Activated naive CD8-positive, alpha-beta T cell treated with anti-CD3 and anti-CD28 coated beads for 36 hours (primary cell): ENCODE measurements at regions not wholly inside any gene's neighbourhood (a gene's known extent, or its start where the extent isn't known, plus 50 kb on each side); places are given as distances from the start of the nearest gene placed in this dataset.
"Not testable (repeated sequence)": the region's sequence is repeated elsewhere in the genome, so short reads cannot be mapped to it uniquely, and the experiment has no call there.

Experiments used
- DNase-seq: peaks from one replicate; pipeline ENCODE4 v3.0.0; 2021
- H3K27ac Mint-ChIP-seq: one replicate; pipeline ENCODE4 v1.8.0; 2022; ENCODE audit warnings: mild to moderate bottlenecking, moderate library complexity, mixed read lengths
- H3K27me3 Mint-ChIP-seq: one replicate; pipeline ENCODE4 v1.8.0; 2022; ENCODE audit warnings: mild to moderate bottlenecking, mixed read lengths
- H3K36me3 Mint-ChIP-seq: one replicate; pipeline ENCODE4 v1.8.0; 2021; ENCODE audit warnings: mild to moderate bottlenecking, mixed read lengths
- H3K4me1 Mint-ChIP-seq: one replicate; pipeline ENCODE4 v1.8.0; 2021; ENCODE audit warnings: mixed read lengths
- H3K4me3 Mint-ChIP-seq: one replicate; pipeline ENCODE4 v1.8.0; 2022; ENCODE audit warnings: mild to moderate bottlenecking, moderate library complexity, mixed read lengths
- H3K9me3 Mint-ChIP-seq: one replicate; pipeline ENCODE4 v1.8.0; 2022; ENCODE audit warnings: mixed read lengths

DNA sequence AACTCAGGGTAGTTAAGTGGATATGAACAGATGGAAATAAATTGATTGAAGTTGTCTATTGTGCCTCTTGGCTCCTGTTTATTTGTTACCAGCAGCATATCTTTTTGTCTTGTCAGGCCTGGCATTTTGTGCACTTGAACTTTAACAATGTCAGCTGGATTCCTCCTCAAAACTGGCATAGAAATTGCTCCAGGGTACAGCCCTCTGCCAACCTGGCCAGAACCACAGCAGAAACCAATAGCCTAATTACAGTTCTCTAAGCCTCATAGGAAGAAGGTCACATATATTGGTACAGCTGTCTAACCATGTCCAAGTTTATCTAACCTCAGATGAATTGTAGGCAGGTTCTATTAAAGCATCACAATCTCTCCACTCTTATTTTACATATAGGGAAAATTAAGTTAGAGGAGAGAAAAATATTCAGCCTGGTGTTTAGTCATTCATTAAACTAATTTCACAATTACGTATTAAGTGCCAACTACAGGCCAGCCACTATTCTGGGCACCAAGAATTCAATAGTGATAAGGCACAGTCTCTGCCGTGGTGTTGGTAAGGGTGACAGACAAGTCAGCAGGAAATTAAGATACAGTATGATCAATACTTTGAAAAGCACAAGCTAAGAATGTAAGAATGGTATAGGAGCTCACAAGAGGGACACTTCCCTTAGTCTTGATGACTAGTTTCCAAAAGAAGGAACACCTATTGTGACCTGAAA lies 452.9 kb upstream of the NECTIN3 start:
- H3K36me3 Mint-ChIP-seq: no peaks in the 10 kb centered on the region

DNA sequence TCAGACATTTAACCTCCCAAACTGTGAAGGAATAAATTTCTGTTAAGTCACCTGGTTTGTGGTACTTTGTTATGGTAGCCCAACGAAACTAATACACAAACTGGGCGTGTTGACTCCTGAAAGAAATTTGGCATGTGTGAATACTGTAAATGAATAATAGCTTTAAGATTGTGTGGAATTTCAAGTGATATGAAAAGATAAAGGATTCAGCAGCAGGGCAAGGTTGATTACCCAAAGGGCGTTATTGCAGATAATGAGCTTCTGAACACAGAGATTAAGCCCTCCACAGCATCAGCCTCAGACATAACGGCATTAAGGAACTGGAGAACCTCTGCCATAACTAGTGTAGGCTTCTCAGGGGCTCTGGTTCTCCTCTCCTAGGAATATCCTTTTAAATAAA lies 451.5 kb upstream of the NECTIN3 start:
- Mint-ChIP-seq H3K27ac (no peak overlapping the region), H3K27me3 (no peaks in the 10 kb centered on the region), H3K9me3 (no peaks in the 10 kb centered on the region), H3K36me3 (no peaks in the 10 kb centered on the region), H3K4me3 (no peak overlapping the region), H3K4me1 (no peaks in the 10 kb centered on the region)
- no peak for DNase-seq

More for the DNA sequence above, 452.9 kb upstream of the NECTIN3 start:
- H3K27ac Mint-ChIP-seq: no peak overlapping the region
- no peaks in the 10 kb centered on the region for H3K4me1 Mint-ChIP-seq
- no peak for DNase-seq
- H3K27me3 Mint-ChIP-seq: no peaks in the 10 kb centered on the region
- no peaks in the 10 kb centered on the region for H3K9me3 Mint-ChIP-seq
- H3K4me3 Mint-ChIP-seq: no peak overlapping the region

DNA sequence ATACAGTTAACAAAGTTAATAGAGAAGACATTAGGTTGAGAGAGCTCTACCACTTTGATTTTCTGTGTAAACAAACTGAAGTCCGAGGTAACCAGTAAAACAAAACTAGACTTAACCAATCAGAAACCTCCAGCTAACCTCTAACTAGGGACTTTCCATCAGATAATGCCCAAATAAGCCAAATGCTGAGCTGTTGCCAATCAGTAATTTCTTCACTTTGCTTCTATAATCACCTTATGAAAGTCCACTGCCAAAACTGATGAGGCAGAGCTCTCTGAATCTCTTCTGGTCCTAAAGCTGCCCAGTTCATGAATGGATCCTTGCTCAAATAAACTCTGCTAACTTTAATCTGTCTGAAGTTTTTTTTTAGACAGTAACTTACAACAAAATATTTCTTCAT lies 448.0 kb upstream of the NECTIN3 start:
- Mint-ChIP-seq H3K27me3 (no peaks in the 10 kb centered on the region), H3K36me3 (peaks cover 3% of the 10 kb centered on the region), H3K9me3 (peaks cover 5% of the 10 kb centered on the region), H3K4me1 (peaks cover 11% of the 10 kb centered on the region), H3K27ac (no peak overlapping the region), H3K4me3 (no peak overlapping the region)
- no peak for DNase-seq

DNA sequence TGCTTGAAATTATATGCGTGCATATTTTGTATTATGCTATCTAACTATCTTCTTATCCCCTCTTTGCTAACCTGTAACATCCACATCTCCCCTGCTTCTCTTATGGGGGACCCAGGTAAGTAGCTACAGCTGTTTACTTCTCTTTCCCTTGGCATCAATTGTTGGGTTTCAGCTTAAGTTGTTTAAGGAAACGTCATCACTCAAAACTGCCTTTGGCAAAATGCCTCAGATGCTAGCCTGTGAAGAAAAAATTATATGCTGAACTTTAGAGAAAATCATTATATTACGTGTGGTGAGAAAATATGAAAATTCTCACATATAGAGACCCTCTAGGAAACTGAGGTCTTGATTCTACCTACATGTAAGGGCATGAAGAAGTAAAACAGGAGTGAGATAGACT lies 447.0 kb upstream of the NECTIN3 start:
- H3K27ac Mint-ChIP-seq: no peak overlapping the region
- peaks cover 14% of the 10 kb centered on the region for H3K4me1 Mint-ChIP-seq
- no peak for DNase-seq
- no peaks in the 10 kb centered on the region for H3K27me3 Mint-ChIP-seq
- no peak overlapping the region for H3K4me3 Mint-ChIP-seq
- peaks cover 5% of the 10 kb centered on the region for H3K9me3 Mint-ChIP-seq
- H3K36me3 Mint-ChIP-seq: peaks cover 3% of the 10 kb centered on the region

DNA sequence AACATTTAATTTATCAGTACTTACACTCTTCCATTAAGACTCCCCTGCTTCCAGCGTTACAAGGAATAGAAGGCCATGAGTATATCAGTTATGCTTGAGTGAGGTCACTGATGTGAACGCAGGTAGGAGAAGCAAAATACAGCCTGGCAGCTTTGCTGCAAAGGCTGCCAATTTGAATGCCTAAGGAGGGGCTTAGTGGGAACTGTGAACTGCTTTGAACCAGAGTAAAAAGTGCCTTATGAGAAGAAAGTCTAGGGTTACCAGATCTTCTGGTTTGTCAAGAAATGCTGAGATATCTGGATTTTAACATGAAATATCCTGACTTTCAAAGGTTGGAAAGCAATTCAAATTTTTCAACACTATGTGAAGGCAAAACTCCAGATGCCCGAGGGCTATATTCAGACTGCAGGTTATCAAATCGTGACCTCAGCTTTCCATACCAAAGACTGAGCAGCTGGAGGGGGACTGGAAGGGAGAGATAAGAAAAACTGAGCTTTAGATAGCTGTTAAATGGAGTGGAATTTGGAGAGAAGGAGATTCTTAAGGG lies 446.3 kb upstream of the NECTIN3 start:
- no peak for DNase-seq
- peaks cover 14% of the 10 kb centered on the region for H3K4me1 Mint-ChIP-seq
- H3K4me3 Mint-ChIP-seq: no peak overlapping the region
- no peak overlapping the region for H3K27ac Mint-ChIP-seq
- H3K36me3 Mint-ChIP-seq: peaks cover 3% of the 10 kb centered on the region
- H3K9me3 Mint-ChIP-seq: peaks cover 5% of the 10 kb centered on the region
- no peaks in the 10 kb centered on the region for H3K27me3 Mint-ChIP-seq

DNA sequence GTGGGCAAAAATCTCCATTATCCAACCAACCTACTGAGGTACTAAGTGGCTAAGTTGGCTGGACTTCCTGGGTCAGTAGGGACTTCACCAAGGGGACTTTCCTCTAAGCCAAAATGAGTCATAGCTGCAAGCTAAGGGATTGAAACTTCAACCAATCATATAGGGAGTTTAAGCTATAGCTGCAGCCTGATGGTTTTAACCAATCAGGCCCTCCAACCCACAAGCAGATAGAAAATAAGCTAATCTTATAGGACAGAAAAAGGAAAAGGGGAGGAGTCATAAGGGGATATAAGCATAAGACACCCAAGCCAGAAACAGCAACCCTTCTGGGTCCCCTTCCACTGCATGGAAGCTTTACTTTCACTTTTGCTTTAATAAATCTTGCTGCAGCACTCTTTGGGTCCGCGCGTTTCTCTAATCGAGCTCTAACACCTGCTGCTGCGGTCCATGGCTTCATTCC lies 444.9 kb upstream of the NECTIN3 start:
- not testable (repeated sequence) for H3K9me3 Mint-ChIP-seq, H3K27me3 Mint-ChIP-seq, H3K36me3 Mint-ChIP-seq
- Mint-ChIP-seq H3K4me3 (peak overlapping the region; percentile 47), H3K27ac (peak overlapping the region; percentile 1), H3K4me1 (peaks cover 14% of the 10 kb centered on the region)
- DNase-seq: peak; percentile 1

DNA sequence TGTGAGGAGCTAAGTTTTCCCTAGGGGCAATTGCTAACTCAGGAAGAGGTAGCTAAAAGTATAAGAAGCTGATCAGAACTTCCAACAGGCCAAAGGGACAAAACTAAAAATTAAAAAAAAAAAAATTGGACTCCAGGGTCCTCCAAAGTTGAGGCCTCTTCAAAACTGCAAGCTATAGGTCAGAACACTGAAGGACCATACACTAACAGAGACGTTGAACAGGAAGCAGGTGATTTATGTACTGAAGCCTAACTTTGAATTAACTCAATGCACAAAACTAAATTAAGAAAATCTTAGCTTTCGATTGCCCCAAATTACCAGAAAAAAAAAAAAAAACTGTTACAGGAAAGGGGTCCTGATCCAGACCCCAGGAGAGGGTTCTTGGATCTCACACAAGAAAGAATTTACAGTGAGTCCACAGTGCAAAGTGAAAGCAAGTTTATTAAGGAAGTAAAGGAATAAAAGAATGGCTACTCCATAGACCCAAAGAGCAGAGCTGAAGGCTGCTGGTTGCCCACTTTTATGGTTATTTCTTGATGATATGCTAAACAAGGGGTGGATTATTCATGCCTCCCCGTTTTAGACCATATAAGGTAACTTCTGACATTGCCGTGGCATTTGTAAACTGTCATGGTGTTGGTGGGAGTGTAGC lies 442.8 kb upstream of the NECTIN3 start:
- Mint-ChIP-seq H3K4me3 (no peak overlapping the region), H3K36me3 (peaks cover 3% of the 10 kb centered on the region), H3K27me3 (no peaks in the 10 kb centered on the region), H3K9me3 (peaks cover 6% of the 10 kb centered on the region), H3K27ac (no peak overlapping the region), H3K4me1 (peaks cover 14% of the 10 kb centered on the region)
- DNase-seq: no peak

DNA sequence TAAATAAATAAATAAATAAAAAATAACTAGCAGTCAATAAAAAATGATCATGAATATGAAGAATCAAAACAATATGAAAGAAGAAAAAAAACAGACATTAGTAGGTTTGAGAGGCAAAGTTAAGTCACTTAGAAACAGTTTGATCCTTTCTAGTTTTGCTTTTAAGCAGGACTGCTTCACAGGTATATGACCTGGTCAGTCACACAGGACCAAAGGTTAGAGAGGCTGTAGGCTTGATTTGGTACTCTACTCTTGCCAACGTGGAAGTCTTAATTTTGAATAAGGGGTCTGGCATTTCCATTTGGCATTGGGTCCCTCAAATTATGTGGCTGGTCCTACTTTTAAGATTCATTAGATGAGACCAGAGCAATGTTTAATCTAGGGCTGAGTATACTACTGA lies 441.7 kb upstream of the NECTIN3 start:
- Mint-ChIP-seq H3K36me3 (peaks cover 3% of the 10 kb centered on the region), H3K27me3 (no peaks in the 10 kb centered on the region), H3K9me3 (peaks cover 6% of the 10 kb centered on the region), H3K4me3 (no peak overlapping the region), H3K27ac (no peak overlapping the region), H3K4me1 (peaks cover 14% of the 10 kb centered on the region)
- no peak for DNase-seq

DNA sequence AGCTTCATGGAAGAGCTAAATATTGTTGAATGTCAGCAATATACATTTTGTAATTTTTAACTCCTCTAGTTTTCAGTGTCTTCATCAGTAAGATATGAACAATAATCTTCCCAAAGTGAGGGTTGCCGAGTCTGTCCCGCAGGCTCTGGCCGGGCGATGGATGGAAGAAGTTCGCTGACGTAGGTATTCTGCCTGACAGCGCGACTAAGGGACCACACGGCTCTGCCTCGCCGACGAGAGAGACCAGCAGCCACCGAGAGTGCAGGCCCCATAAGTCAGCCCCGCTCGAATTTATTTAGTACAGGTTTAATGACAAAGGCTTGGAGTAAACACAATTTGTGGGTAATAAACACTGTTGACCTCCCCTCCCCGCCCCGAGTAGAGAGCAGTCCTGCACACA lies 427.4 kb upstream of the NECTIN3 start:
- H3K4me3 Mint-ChIP-seq: no peak overlapping the region
- H3K27ac Mint-ChIP-seq: no peak overlapping the region
- DNase-seq: no peak
- no peaks in the 10 kb centered on the region for H3K36me3 Mint-ChIP-seq
- no peaks in the 10 kb centered on the region for H3K27me3 Mint-ChIP-seq
- H3K4me1 Mint-ChIP-seq: no peaks in the 10 kb centered on the region
- no peaks in the 10 kb centered on the region for H3K9me3 Mint-ChIP-seq

DNA sequence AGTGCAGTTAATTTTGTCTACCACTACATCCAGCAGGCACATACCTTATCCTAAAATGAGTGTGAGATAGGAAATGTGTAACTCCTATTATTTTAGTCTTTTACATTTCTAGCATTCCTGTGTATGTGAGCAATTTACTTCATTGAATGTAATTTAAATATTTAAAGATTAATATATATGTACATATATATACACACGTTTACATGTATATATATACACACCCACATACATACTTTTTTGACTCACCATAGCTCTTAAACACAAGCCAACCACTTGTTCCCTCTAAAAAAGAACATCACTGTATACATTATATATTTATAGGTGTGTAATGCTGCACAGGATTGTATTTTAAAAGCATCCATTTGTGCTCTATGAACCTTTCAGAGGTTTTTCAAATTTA lies 425.6 kb upstream of the NECTIN3 start:
- no peaks in the 10 kb centered on the region for H3K36me3 Mint-ChIP-seq
- no peak overlapping the region for H3K4me3 Mint-ChIP-seq
- H3K27ac Mint-ChIP-seq: no peak overlapping the region
- H3K9me3 Mint-ChIP-seq: no peaks in the 10 kb centered on the region
- DNase-seq: no peak
- H3K4me1 Mint-ChIP-seq: no peaks in the 10 kb centered on the region
- no peaks in the 10 kb centered on the region for H3K27me3 Mint-ChIP-seq

DNA sequence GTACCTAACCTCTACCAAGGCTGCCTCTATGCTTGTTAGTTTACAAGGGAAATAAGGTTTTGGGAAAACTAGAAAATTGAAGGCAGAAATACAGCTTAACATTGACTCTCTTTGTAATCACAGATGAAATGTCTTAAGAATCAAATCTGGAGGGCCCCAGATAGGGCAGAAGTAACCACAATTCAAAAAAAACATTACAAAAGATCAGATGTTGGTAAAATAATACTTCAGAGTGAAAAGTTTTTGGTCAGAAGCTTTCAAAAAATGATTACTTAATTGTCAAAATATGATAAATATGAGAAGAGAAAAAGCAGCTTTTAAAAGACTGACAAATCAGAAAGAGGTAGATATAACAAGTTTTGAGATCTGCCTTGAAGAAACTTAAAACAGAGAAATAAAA lies 425.1 kb upstream of the NECTIN3 start:
- H3K9me3 Mint-ChIP-seq: no peaks in the 10 kb centered on the region
- no peaks in the 10 kb centered on the region for H3K27me3 Mint-ChIP-seq
- no peak overlapping the region for H3K27ac Mint-ChIP-seq
- DNase-seq: no peak
- H3K4me1 Mint-ChIP-seq: no peaks in the 10 kb centered on the region
- H3K36me3 Mint-ChIP-seq: no peaks in the 10 kb centered on the region
- H3K4me3 Mint-ChIP-seq: no peak overlapping the region

DNA sequence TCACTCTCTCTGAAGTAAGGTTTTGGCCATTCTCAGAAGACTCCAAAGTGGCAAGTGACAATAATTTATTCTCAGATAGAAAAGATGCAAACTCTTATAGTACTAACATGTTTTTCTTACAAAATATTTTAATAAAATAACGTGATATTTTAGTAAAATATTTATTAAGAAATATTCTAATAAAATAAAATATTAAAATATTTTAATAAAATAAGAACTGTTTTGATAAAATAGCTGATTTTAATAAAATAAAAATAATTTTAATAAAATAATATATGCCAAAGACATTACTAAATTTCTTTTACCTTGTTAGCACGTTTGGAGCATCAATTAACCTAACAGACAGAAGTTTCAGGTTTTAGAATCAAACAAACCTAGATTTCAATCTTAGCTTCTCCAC lies 424.0 kb upstream of the NECTIN3 start:
- Mint-ChIP-seq H3K27me3 (no peaks in the 10 kb centered on the region), H3K9me3 (no peaks in the 10 kb centered on the region), H3K4me1 (no peaks in the 10 kb centered on the region), H3K4me3 (no peak overlapping the region), H3K36me3 (no peaks in the 10 kb centered on the region), H3K27ac (no peak overlapping the region)
- no peak for DNase-seq

DNA sequence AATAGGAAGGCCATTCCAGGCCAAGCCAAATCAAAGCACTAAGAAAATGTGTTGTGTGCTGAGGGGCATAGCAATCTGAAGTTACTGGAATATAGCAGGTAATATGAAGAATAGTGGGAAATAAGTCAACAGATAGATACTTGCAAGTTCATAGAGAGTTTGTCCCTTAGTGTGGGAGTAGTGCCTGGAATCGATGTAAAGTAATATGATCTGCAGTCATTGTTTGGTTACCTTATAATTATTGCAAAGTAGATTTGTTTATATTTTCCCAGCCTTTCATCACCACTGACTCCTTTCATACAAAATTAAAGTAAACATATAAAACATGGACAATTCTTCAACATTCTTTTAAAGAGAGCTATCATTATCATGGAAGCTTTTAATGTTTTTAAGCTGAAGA lies 420.9 kb upstream of the NECTIN3 start:
- Mint-ChIP-seq H3K4me1 (no peaks in the 10 kb centered on the region), H3K36me3 (no peaks in the 10 kb centered on the region), H3K27ac (no peak overlapping the region), H3K27me3 (no peaks in the 10 kb centered on the region), H3K9me3 (no peaks in the 10 kb centered on the region), H3K4me3 (no peak overlapping the region)
- DNase-seq: no peak

DNA sequence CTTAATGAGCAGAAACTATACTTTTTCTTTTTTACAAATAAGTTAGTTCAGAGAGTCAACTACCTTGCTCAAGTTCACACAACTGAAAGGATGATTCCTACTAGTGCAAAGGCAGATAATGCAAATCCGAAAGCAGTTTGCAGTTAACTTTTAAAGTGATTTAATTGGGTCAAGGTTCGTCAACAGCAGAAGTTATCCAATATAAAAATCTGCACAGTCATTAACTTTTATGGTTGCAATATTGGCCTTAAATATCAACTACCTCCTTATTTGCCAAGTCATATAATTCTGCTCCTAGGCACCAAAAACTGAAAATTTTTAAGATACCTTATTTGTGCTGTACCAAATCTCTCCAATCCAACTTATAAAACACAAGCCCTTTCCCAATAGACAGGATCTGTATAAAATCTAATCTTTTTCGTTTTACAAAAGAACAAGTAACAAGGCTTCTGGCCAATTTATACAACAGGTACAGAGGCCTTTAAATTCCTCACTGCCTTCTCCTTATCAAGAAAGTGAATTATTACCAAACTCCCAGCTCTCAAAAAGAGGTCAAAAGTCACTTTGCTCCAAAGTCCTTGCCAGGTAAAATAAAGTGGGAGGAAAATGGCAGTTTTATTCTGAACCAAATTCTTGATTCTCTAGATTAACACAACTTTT lies 416.6 kb upstream of the NECTIN3 start:
- no peak for DNase-seq
- peaks cover under 1% of the 10 kb centered on the region for H3K9me3 Mint-ChIP-seq
- H3K4me3 Mint-ChIP-seq: no peak overlapping the region
- no peaks in the 10 kb centered on the region for H3K4me1 Mint-ChIP-seq
- H3K36me3 Mint-ChIP-seq: no peaks in the 10 kb centered on the region
- H3K27me3 Mint-ChIP-seq: peaks cover under 1% of the 10 kb centered on the region
- no peak overlapping the region for H3K27ac Mint-ChIP-seq

DNA sequence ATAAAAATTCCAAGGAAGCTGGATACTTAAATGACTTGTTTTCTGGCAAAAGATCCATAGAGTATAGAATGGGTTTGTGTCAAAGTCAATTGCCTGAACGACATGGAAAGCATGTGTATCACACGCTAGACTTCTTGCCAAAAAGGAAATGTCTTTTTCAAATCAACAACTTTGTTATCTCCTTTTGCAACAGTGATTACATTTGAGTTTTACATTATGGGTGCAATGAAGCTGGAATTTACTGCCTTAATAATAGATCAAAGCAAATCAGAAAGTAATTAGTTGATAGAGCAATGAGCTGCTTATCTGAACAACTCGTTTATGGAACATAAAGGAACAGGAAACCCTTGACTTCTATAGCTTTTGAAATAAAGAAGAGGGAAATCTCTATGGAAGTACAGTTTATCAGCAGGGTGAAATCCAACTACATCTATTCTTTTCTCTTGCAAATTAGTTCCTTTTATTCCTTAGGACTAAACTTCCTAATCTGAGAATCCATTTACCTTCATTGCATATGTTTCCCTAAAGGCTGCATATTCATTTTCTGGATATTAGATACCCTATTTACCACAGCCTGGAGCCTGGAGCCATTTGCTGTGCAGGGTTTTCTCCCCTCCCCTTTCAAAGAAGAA lies 415.1 kb upstream of the NECTIN3 start:
- no peak for DNase-seq
- H3K27ac Mint-ChIP-seq: no peak overlapping the region
- no peaks in the 10 kb centered on the region for H3K4me1 Mint-ChIP-seq
- peaks cover 4% of the 10 kb centered on the region for H3K9me3 Mint-ChIP-seq
- peaks cover 5% of the 10 kb centered on the region for H3K27me3 Mint-ChIP-seq
- H3K36me3 Mint-ChIP-seq: no peaks in the 10 kb centered on the region
- H3K4me3 Mint-ChIP-seq: no peak overlapping the region
